ENCODE measurements at regions not wholly inside any gene's neighbourhood (a gene's known extent, or its start where the extent isn't known, plus 50 kb on each side); places are given as distances from the start of the nearest gene placed in this dataset.

GRCh38 chr2:208984376-208985090 is 439.3 kb upstream of the MAP2 start:
- POLR2A ChIA-PET, result no interaction called here

GRCh38 chr2:208985644-208986043 is 438.2 kb upstream of the MAP2 start:
- POLR2A ChIA-PET, result no interaction called here
- Histone ChIP-seq H3K27me3 (ENCODE audit: control insufficient read depth, insufficient read depth, low read length) (no peaks in the 10 kb centered on the region), H3K4me3 (ENCODE audit: low read depth, low read length) (no peak overlapping the region), H3K36me3 (ENCODE audit: control insufficient read depth, insufficient read depth, low read length) (no peaks in the 10 kb centered on the region)
- no peak for TF ChIP-seq CTCF (IDR thresholded peaks at IDR 0.05; ENCODE audit: insufficient read depth, low read depth, low read length)
- DNase-seq (ENCODE audit: low read depth), result no peak
- CTCF ChIA-PET, result no interaction called here

More at GRCh38 chr2:208984376-208985090, 439.3 kb upstream of the MAP2 start:
- Histone ChIP-seq H3K4me3 (ENCODE audit: low read depth, low read length) (no peak overlapping the region), H3K27me3 (ENCODE audit: control insufficient read depth, insufficient read depth, low read length) (no peaks in the 10 kb centered on the region), H3K36me3 (ENCODE audit: control insufficient read depth, insufficient read depth, low read length) (no peaks in the 10 kb centered on the region)
- CTCF ChIA-PET, result interaction anchor here (0.6 kb wide), 1 partner anchor 64 kb away, joined by 3 read pairs; no protein-coding TSS in a partner anchor
- no peak for TF ChIP-seq CTCF (IDR thresholded peaks at IDR 0.05; ENCODE audit: insufficient read depth, low read depth, low read length)
- no peak for DNase-seq (ENCODE audit: low read depth)

- TF ChIP-seq CTCF (IDR thresholded peaks at IDR 0.05; ENCODE audit: insufficient read depth, low read depth, low read length), result no peak
- Histone ChIP-seq H3K27me3 (ENCODE audit: control insufficient read depth, insufficient read depth, low read length) (no peaks in the 10 kb centered on the region), H3K36me3 (ENCODE audit: control insufficient read depth, insufficient read depth, low read length) (no peaks in the 10 kb centered on the region), H3K4me3 (ENCODE audit: low read depth, low read length) (no peak overlapping the region)
- POLR2A ChIA-PET, result no interaction called here
- no peak for DNase-seq (ENCODE audit: low read depth)
- CTCF ChIA-PET, result no interaction called here
Observed at GRCh38 chr2:208990716-208991115, 433.1 kb upstream of the MAP2 start.

GRCh38 chr2:208999911-209000310 is 423.9 kb upstream of the MAP2 start:
- no peak for TF ChIP-seq CTCF (IDR thresholded peaks at IDR 0.05; ENCODE audit: insufficient read depth, low read depth, low read length)
- ChIA-PET CTCF (no interaction called here), POLR2A (no interaction called here)
- H3K36me3 ChIP-seq (ENCODE audit: control insufficient read depth, insufficient read depth, low read length), result no peaks in the 10 kb centered on the region
- DNase-seq (ENCODE audit: low read depth), result no peak
- no peak overlapping the region for H3K4me3 ChIP-seq (ENCODE audit: low read depth, low read length)
- H3K27me3 ChIP-seq (ENCODE audit: control insufficient read depth, insufficient read depth, low read length), result no peaks in the 10 kb centered on the region

- CTCF ChIA-PET, result interaction anchor here (1.5 kb wide), 1 partner anchor 58 kb away, joined by 4 read pairs; no protein-coding TSS in a partner anchor
- POLR2A ChIA-PET, result no interaction called here
- no peak for TF ChIP-seq CTCF (IDR thresholded peaks at IDR 0.05; ENCODE audit: insufficient read depth, low read depth, low read length)
- Histone ChIP-seq H3K4me3 (ENCODE audit: low read depth, low read length) (no peak overlapping the region), H3K36me3 (ENCODE audit: control insufficient read depth, insufficient read depth, low read length) (no peaks in the 10 kb centered on the region), H3K27me3 (ENCODE audit: control insufficient read depth, insufficient read depth, low read length) (no peaks in the 10 kb centered on the region)
- DNase-seq (ENCODE audit: low read depth), result no peak
Observed at GRCh38 chr2:209002054-209002453, 421.8 kb upstream of the MAP2 start.

Measured in BJ (cell line).